GM10266 (cell line): ENCODE measurements at regions not wholly inside any gene's neighbourhood (a gene's known extent, or its start where the extent isn't known, plus 50 kb on each side); places are given as distances from the start of the nearest gene placed in this dataset.
"Not testable (repeated sequence)": the region's sequence is repeated elsewhere in the genome, so short reads cannot be mapped to it uniquely, and the experiment has no call there.

Experiments used
- DNase-seq: peaks from one replicate; pipeline ENCODE4 v3.0.0; 2012; ENCODE audit errors: extremely low spot score
- CTCF ChIP-seq: IDR thresholded peaks from 2 replicates; pipeline ENCODE4 v1.5.1; 2012; ENCODE audit warnings: mild to moderate bottlenecking, low read depth; ENCODE audit not compliant: control insufficient read depth, insufficient read depth; ENCODE audit errors: missing control alignments

- no peak for DNase-seq
- no peak for TF ChIP-seq CTCF
These were observed 102.7 kb upstream of the PBX1 start for GRCh38 chr1:164456272-164456671.

DNA sequence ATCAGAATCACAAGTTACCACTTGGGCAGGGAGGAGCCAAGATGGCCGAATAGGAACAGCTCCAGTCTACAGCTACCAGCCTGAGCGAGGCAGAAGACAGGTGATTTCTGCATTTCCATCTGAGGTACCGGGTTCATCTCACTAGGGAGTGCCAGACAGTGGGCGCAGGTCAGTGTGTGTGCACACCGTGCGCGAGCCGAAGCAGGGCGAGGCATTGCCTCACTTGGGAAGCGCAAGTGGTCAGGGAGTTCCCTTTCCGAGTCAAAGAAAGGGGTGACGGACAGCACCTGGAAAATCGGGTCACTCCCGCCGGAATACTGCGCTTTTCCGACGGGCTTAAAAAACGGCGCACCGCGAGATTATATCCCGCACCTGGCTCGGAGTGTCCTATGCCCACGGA lies 99.8 kb upstream of the PBX1 start:
- not testable (repeated sequence) for DNase-seq

GRCh38 chr1:164466001-164466421 lies 93.0 kb upstream of the PBX1 start:
- no peak for TF ChIP-seq CTCF

DNA sequence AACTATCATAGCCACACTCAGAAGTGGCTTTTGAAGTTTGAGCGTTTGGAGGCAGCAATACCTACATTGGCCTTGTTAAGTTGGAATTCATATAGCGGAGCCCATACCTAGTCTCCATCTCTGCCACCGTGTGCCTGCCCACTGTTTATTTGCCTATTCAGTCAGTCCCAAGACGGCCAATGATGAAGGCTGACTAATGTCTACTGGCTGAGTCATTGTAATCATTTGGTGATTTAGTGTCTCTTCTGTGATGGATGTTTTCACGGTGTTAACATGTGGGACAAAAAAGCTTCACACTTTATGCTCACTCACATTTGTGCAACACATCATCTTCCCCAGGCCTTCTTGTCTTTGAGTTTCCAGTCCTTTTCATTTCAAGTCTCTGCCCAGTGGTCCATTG lies 92.6 kb upstream of the PBX1 start:
- DNase-seq = no peak
- no peak for TF ChIP-seq CTCF

More at GRCh38 chr1:164466001-164466421, 93.0 kb upstream of the PBX1 start:
- no peak for DNase-seq

DNA sequence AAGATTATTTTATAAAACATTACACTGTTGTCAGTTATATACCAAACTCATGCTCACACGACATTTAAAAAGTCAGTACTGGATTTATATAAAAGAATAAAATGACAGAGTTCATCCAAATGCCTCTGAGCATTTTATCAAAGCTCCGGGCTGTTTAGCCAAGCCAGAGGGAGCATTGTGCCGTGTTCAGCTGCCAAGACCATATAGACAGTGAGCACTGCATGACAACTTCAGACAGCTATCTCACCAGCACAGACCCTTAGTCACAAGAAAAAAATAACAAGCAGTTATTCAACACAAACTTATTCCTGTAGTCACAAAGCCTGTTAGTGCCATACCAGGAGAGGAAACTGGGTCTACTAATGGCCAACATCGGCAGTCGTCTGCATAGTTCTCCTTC lies 88.0 kb upstream of the PBX1 start:
- no peak for DNase-seq

GRCh38 chr1:164472841-164473240 lies 86.1 kb upstream of the PBX1 start:
- no peak for TF ChIP-seq CTCF

More for the DNA sequence above, 88.0 kb upstream of the PBX1 start:
- no peak for TF ChIP-seq CTCF

DNA sequence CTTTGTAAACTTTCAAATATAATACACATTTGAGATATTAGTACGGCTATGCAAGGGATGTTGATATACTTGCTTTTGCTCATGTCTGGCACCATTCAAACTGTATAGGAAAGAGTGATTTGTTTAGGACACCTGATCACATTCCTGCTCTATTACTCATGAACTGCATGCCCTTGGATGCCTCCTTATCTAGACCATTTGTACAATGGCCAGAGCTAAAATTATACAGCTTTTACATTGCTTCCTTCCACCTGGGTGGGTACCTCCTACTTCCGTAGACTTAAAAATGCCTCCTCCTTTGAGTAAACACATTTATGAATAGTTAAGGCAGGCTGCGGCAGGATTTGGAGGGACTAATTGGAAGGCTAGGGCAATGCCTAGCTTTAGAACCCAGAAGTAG lies 85.4 kb upstream of the PBX1 start:
- TF ChIP-seq CTCF = no peak
- no peak for DNase-seq

More at GRCh38 chr1:164472841-164473240, 86.1 kb upstream of the PBX1 start:
- no peak for DNase-seq

DNA sequence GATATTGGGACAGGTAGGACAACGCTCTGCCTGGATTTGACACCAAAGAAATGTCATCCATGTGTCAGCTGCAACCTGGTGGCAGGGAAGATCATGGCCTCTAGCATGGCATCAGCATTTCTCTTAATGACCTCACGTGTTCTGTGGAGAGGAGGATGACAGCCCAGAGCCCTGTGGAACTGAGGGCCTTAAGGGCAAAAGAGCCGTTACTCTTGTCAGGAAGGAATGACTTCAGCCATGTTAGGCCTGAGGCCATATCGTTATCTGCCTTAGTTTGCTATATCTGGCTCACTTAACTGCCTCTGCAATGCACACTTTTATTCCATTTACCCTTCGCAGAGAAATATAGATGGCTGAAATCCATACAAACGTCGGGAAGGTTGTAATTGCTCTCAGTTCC lies 83.2 kb upstream of the PBX1 start:
- TF ChIP-seq CTCF = no peak
- no peak for DNase-seq
